HepG2 (cell line): ENCODE measurements at regions not wholly inside any gene's neighbourhood (a gene's known extent, or its start where the extent isn't known, plus 50 kb on each side); places are given as distances from the start of the nearest gene placed in this dataset.

Experiments used
- BRCA1 ChIP-seq: sonication (generic); formaldehyde crosslinking; IDR thresholded peaks from 2 replicates; pipeline ENCODE4 v1.4.0; 2020; ENCODE audit warnings: missing genetic modification reagents
- EED ChIP-seq: sonication (generic); formaldehyde crosslinking; IDR thresholded peaks from 2 replicates; pipeline ENCODE4 v1.5.0; 2020; ENCODE audit warnings: mild to moderate bottlenecking, missing genetic modification reagents
- HHEX ChIP-seq: IDR thresholded peaks from 2 replicates; pipeline ENCODE4 v1.6.1; 2016; ENCODE audit warnings: control low read depth
- HNRNPH1 ChIP-seq: fragments of 200-400 bp; formaldehyde crosslinking; optimal IDR thresholded peaks from 2 replicates; pipeline ENCODE3; 2017; ENCODE audit warnings: mild to moderate bottlenecking, low read depth, low read length
- HNRNPK ChIP-seq: fragments of 200-400 bp; formaldehyde crosslinking; IDR thresholded peaks from 2 replicates; pipeline ENCODE4 v1.6.1; 2018; ENCODE audit warnings: low read length, low read depth, moderate library complexity, mild to moderate bottlenecking; ENCODE audit not compliant: poor library complexity, severe bottlenecking
- IKZF1 ChIP-seq: fragments of 450-650 bp; IDR thresholded peaks from 2 replicates; pipeline ENCODE4 v1.7.1; 2016
- KAT8 ChIP-seq: IDR thresholded peaks from 2 replicates; pipeline ENCODE4 v1.6.1; 2016; ENCODE audit warnings: missing genetic modification reagents, missing compliant biosample characterization
- NFKB2 ChIP-seq: sonication (generic); formaldehyde crosslinking; IDR thresholded peaks from 2 replicates; pipeline ENCODE4 v1.4.0; 2020; ENCODE audit warnings: missing genetic modification reagents, borderline replicate concordance
- NFYC ChIP-seq: IDR thresholded peaks from 2 replicates; pipeline ENCODE4 v1.6.1; 2016; ENCODE audit warnings: missing genetic modification reagents, missing compliant biosample characterization
- NR2C2 ChIP-seq: sonication (generic); formaldehyde crosslinking; IDR thresholded peaks from 2 replicates; pipeline ENCODE4 v1.4.0; 2020; ENCODE audit warnings: missing genetic modification reagents, mild to moderate bottlenecking, moderate library complexity, borderline replicate concordance
- XBP1 ChIP-seq: sonication (generic); formaldehyde crosslinking; IDR thresholded peaks from 2 replicates; pipeline ENCODE4 v1.5.0; 2020; ENCODE audit warnings: missing genetic modification reagents
- ZBTB1 ChIP-seq: sonication (generic); formaldehyde crosslinking; IDR thresholded peaks from 2 replicates; pipeline ENCODE4 v1.4.0; 2020; ENCODE audit warnings: missing genetic modification reagents, borderline replicate concordance
- ZNF20 ChIP-seq: sonication (generic); formaldehyde crosslinking; IDR thresholded peaks from 2 replicates; pipeline ENCODE4 v1.4.0; 2020; ENCODE audit warnings: mild to moderate bottlenecking, moderate library complexity, missing genetic modification reagents
- ZNF776 ChIP-seq: sonication (generic); formaldehyde crosslinking; IDR thresholded peaks from 2 replicates; pipeline ENCODE4 v1.4.0; 2020; ENCODE audit warnings: mild to moderate bottlenecking, missing genetic modification reagents
- TF ChIP-seq, protein P1 (sequence below): sonication (generic); formaldehyde crosslinking; IDR thresholded peaks from 2 replicates; pipeline ENCODE4 v1.9.0; 2021; ENCODE audit warnings: missing genetic modification reagents, mild to moderate bottlenecking, borderline replicate concordance
- TF ChIP-seq, protein P2 (sequence below): conservative IDR thresholded peaks from 2 replicates; pipeline ENCODE4 v1.6.1; 2018; ENCODE audit warnings: missing genetic modification reagents
- TF ChIP-seq, protein P3 (sequence below): sonication (generic); formaldehyde crosslinking; IDR thresholded peaks from 2 replicates; pipeline ENCODE4 v1.5.0; 2020; ENCODE audit warnings: missing genetic modification reagents
- TF ChIP-seq, protein P4 (sequence below): sonication (generic); formaldehyde crosslinking; IDR thresholded peaks from 2 replicates; pipeline ENCODE4 v1.4.0; 2020; ENCODE audit warnings: missing genetic modification reagents, mild to moderate bottlenecking, borderline replicate concordance
- TF ChIP-seq, protein P5 (sequence below): sonication (generic); formaldehyde crosslinking; IDR thresholded peaks from 2 replicates; pipeline ENCODE4 v1.4.0; 2020; ENCODE audit warnings: missing genetic modification reagents

DNA sequence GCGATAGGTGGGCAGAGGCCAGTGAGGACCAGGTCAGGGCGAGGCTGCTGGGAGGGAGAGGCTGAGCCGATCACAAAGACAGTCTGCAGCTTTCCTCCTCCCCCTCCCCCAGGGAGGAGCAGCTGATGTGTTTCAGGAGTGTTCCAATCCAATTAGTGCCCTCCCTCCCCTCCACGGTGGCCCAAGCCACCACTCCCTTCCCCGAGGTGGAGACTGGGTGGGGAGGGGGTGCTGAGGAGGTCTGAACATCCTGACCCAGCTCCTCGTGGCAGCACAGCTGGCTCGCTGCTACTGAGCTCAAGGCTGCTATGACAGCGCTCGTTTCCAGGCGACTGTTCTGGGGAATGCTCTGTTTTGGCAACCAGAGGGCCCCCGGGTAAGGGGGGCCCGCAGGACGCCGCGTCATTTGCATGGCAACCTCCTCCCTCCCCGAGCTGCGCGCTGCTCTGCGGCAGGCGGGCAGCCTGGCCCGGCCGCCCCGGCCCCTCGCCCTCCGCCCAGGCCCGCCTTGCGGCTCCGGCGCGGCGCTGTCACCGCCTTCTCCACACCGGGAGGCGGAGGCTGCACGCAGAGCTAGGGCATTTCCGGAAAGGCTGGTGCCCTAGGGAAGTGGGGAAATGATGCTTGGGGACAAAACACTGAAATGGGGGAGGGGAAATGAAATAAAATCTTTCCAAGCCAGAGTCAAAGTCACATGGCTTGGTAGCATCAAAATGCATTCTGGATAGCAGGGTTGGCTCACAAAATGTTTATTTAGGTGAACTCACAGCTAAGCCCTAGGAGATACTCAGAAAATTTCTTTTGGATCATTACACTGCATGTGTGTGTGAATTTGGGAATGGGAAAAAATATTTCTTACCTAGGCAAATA is 67.4 kb upstream of the PIM1 start (continued):
- TF ChIP-seq, protein P1, sequence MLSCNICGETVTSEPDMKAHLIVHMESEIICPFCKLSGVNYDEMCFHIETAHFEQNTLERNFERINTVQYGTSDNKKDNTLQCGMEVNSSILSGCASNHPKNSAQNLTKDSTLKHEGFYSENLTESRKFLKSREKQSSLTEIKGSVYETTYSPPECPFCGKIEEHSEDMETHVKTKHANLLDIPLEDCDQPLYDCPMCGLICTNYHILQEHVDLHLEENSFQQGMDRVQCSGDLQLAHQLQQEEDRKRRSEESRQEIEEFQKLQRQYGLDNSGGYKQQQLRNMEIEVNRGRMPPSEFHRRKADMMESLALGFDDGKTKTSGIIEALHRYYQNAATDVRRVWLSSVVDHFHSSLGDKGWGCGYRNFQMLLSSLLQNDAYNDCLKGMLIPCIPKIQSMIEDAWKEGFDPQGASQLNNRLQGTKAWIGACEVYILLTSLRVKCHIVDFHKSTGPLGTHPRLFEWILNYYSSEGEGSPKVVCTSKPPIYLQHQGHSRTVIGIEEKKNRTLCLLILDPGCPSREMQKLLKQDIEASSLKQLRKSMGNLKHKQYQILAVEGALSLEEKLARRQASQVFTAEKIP (CRISPR knock-in tag) = no peak
- TF ChIP-seq ZNF776 (CRISPR knock-in tag) (no peak), HNRNPH1 (no peak), IKZF1 (no peak), ZNF20 (no peak), NFKB2 (CRISPR knock-in tag) (no peak; the same call in 1 of the 2 replicates), EED (CRISPR knock-in tag) (no peak), XBP1 (CRISPR knock-in tag) (no peak), NR2C2 (peak; percentile 42; the same call in 1 of the 2 replicates), NFYC (CRISPR knock-in tag) (no peak), BRCA1 (CRISPR knock-in tag) (peak; percentile 4; the same call in 1 of the 2 replicates), ZBTB1 (no peak), HNRNPK (peak; percentile 9), HHEX (CRISPR knock-in tag) (no peak), KAT8 (CRISPR knock-in tag) (peak; percentile 71)
- TF ChIP-seq, protein P2, sequence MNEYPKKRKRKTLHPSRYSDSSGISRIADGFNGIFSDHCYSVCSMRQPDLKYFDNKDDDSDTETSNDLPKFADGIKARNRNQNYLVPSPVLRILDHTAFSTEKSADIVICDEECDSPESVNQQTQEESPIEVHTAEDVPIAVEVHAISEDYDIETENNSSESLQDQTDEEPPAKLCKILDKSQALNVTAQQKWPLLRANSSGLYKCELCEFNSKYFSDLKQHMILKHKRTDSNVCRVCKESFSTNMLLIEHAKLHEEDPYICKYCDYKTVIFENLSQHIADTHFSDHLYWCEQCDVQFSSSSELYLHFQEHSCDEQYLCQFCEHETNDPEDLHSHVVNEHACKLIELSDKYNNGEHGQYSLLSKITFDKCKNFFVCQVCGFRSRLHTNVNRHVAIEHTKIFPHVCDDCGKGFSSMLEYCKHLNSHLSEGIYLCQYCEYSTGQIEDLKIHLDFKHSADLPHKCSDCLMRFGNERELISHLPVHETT (CRISPR knock-in tag) = peak; percentile 89; the same call in 1 of the 2 replicates
- TF ChIP-seq, protein P3, sequence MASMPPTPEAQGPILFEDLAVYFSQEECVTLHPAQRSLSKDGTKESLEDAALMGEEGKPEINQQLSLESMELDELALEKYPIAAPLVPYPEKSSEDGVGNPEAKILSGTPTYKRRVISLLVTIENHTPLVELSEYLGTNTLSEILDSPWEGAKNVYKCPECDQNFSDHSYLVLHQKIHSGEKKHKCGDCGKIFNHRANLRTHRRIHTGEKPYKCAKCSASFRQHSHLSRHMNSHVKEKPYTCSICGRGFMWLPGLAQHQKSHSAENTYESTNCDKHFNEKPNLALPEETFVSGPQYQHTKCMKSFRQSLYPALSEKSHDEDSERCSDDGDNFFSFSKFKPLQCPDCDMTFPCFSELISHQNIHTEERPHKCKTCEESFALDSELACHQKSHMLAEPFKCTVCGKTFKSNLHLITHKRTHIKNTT (CRISPR knock-in tag) = no peak
- TF ChIP-seq, protein P4, sequence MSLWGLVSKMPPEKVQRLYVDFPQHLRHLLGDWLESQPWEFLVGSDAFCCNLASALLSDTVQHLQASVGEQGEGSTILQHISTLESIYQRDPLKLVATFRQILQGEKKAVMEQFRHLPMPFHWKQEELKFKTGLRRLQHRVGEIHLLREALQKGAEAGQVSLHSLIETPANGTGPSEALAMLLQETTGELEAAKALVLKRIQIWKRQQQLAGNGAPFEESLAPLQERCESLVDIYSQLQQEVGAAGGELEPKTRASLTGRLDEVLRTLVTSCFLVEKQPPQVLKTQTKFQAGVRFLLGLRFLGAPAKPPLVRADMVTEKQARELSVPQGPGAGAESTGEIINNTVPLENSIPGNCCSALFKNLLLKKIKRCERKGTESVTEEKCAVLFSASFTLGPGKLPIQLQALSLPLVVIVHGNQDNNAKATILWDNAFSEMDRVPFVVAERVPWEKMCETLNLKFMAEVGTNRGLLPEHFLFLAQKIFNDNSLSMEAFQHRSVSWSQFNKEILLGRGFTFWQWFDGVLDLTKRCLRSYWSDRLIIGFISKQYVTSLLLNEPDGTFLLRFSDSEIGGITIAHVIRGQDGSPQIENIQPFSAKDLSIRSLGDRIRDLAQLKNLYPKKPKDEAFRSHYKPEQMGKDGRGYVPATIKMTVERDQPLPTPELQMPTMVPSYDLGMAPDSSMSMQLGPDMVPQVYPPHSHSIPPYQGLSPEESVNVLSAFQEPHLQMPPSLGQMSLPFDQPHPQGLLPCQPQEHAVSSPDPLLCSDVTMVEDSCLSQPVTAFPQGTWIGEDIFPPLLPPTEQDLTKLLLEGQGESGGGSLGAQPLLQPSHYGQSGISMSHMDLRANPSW (CRISPR knock-in tag) = no peak
- TF ChIP-seq, protein P5, sequence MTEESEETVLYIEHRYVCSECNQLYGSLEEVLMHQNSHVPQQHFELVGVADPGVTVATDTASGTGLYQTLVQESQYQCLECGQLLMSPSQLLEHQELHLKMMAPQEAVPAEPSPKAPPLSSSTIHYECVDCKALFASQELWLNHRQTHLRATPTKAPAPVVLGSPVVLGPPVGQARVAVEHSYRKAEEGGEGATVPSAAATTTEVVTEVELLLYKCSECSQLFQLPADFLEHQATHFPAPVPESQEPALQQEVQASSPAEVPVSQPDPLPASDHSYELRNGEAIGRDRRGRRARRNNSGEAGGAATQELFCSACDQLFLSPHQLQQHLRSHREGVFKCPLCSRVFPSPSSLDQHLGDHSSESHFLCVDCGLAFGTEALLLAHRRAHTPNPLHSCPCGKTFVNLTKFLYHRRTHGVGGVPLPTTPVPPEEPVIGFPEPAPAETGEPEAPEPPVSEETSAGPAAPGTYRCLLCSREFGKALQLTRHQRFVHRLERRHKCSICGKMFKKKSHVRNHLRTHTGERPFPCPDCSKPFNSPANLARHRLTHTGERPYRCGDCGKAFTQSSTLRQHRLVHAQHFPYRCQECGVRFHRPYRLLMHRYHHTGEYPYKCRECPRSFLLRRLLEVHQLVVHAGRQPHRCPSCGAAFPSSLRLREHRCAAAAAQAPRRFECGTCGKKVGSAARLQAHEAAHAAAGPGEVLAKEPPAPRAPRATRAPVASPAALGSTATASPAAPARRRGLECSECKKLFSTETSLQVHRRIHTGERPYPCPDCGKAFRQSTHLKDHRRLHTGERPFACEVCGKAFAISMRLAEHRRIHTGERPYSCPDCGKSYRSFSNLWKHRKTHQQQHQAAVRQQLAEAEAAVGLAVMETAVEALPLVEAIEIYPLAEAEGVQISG (CRISPR knock-in tag) = peak; percentile 77
